GM19035 (cell line): ENCODE measurements at regions not wholly inside any gene's neighbourhood (a gene's known extent, or its start where the extent isn't known, plus 50 kb on each side); places are given as distances from the start of the nearest gene placed in this dataset.

Experiments
- ATAC-seq: cut with Tn5 transposase; IDR thresholded peaks from one replicate; pipeline ENCODE4 v1.9.1; 2021; ENCODE audit not compliant: unreplicated experiment

GRCh38 chr10:129107525-129107924, 359.5 kb upstream of the MGMT start:
- ATAC-seq: no peak

- no peak for ATAC-seq
Observed at GRCh38 chr10:129108378-129108777, 358.7 kb upstream of the MGMT start.

GRCh38 chr10:129108994-129109393, 358.0 kb upstream of the MGMT start:
- ATAC-seq: no peak

- no peak for ATAC-seq
Observed at GRCh38 chr10:129110780-129111179, 356.3 kb upstream of the MGMT start.

GRCh38 chr10:129111922-129112321, 355.1 kb upstream of the MGMT start:
- ATAC-seq: no peak

GRCh38 chr10:129114588-129114987, 352.5 kb upstream of the MGMT start:
- no peak for ATAC-seq

GRCh38 chr10:129116371-129116770, 350.7 kb upstream of the MGMT start:
- no peak for ATAC-seq

- no peak for ATAC-seq
Observed at GRCh38 chr10:129120441-129120840, 346.6 kb upstream of the MGMT start.

GRCh38 chr10:129122846-129123245, 344.2 kb upstream of the MGMT start:
- ATAC-seq: no peak

GRCh38 chr10:129123428-129123827, 343.6 kb upstream of the MGMT start:
- ATAC-seq: no peak

- no peak for ATAC-seq
Observed at GRCh38 chr10:129126982-129127381, 340.1 kb upstream of the MGMT start.

GRCh38 chr10:129131457-129132132, 335.4 kb upstream of the MGMT start:
- ATAC-seq: no peak

GRCh38 chr10:129133856-129134255, 333.2 kb upstream of the MGMT start:
- ATAC-seq: no peak

- no peak for ATAC-seq
Observed at GRCh38 chr10:129134371-129134770, 332.7 kb upstream of the MGMT start.

- ATAC-seq: no peak
Observed at GRCh38 chr10:129135624-129136023, 331.4 kb upstream of the MGMT start.

- ATAC-seq: no peak
Observed at GRCh38 chr10:129136074-129136473, 331.0 kb upstream of the MGMT start.

GRCh38 chr10:129136951-129137350, 330.1 kb upstream of the MGMT start:
- no peak for ATAC-seq

- ATAC-seq: no peak
Observed at GRCh38 chr10:129140921-129141885, 325.8 kb upstream of the MGMT start.

- ATAC-seq: no peak
Observed at GRCh38 chr10:129151281-129151680, 315.8 kb upstream of the MGMT start.

GRCh38 chr10:129156406-129156805, 310.6 kb upstream of the MGMT start:
- no peak for ATAC-seq

GRCh38 chr10:129157185-129157584, 309.9 kb upstream of the MGMT start:
- ATAC-seq: no peak

GRCh38 chr10:129161150-129161549, 305.9 kb upstream of the MGMT start:
- ATAC-seq: no peak
